ENCODE measurements at regions not wholly inside any gene's neighbourhood (a gene's known extent, or its start where the extent isn't known, plus 50 kb on each side); places are given as distances from the start of the nearest gene placed in this dataset.
"Not testable (repeated sequence)": the region's sequence is repeated elsewhere in the genome, so short reads cannot be mapped to it uniquely, and the experiment has no call there.

GRCh38 chr2:225837328-225837727 lies 437.8 kb downstream of the NYAP2 start:
- Histone ChIP-seq H3K4me3 (no peak overlapping the region), H3K4me1 (no peaks in the 10 kb centered on the region), H3K27me3 (ENCODE audit: low read depth) (no peaks in the 10 kb centered on the region), H3K36me3 (replicated peaks) (no peaks in the 10 kb centered on the region), H3K9me3 (no peaks in the 10 kb centered on the region)
- in situ Hi-C loops (cut with MboI; ENCODE audit: low sequenced_read_pairs) = no loop called here
- DNase-seq (ENCODE audit: low spot score in 2 of 2) = no peak

- no peaks in the 10 kb centered on the region for H3K4me1 ChIP-seq
- no peaks in the 10 kb centered on the region for H3K9me3 ChIP-seq
- no peaks in the 10 kb centered on the region for H3K27me3 ChIP-seq (ENCODE audit: low read depth)
- H3K36me3 ChIP-seq (replicated peaks) = no peaks in the 10 kb centered on the region
- in situ Hi-C loops (cut with MboI; ENCODE audit: low sequenced_read_pairs) = no loop called here
- no peak overlapping the region for H3K4me3 ChIP-seq
- DNase-seq (ENCODE audit: low spot score in 2 of 2) = no peak
These were observed 425.4 kb downstream of the NYAP2 start for GRCh38 chr2:225824748-225825449.

- in situ Hi-C loops (cut with MboI; ENCODE audit: low sequenced_read_pairs) = no loop called here
- Histone ChIP-seq H3K9me3 (no peaks in the 10 kb centered on the region), H3K4me3 (no peak overlapping the region), H3K4me1 (no peaks in the 10 kb centered on the region), H3K36me3 (replicated peaks) (no peaks in the 10 kb centered on the region), H3K27me3 (ENCODE audit: low read depth) (no peaks in the 10 kb centered on the region)
- DNase-seq (ENCODE audit: low spot score in 2 of 2) = no peak
These were observed 421.8 kb downstream of the NYAP2 start for GRCh38 chr2:225821351-225821750.

- H3K36me3 ChIP-seq (replicated peaks) = no peaks in the 10 kb centered on the region
- H3K9me3 ChIP-seq = no peaks in the 10 kb centered on the region
- H3K4me3 ChIP-seq = no peak overlapping the region
- H3K4me1 ChIP-seq = no peaks in the 10 kb centered on the region
- no peaks in the 10 kb centered on the region for H3K27me3 ChIP-seq (ENCODE audit: low read depth)
- DNase-seq (ENCODE audit: low spot score in 2 of 2) = peak in 1 of 2 experiments; percentile 6
- in situ Hi-C loops (cut with MboI; ENCODE audit: low sequenced_read_pairs) = no loop called here
These were observed 421.3 kb downstream of the NYAP2 start for GRCh38 chr2:225820826-225821225.

- H3K9me3 ChIP-seq = no peaks in the 10 kb centered on the region
- H3K27me3 ChIP-seq (ENCODE audit: low read depth) = no peaks in the 10 kb centered on the region
- DNase-seq (ENCODE audit: low spot score in 2 of 2) = no peak
- H3K4me1 ChIP-seq = no peaks in the 10 kb centered on the region
- no peak overlapping the region for H3K4me3 ChIP-seq
- no peaks in the 10 kb centered on the region; the same call in 1 of the 2 replicates for H3K36me3 ChIP-seq (replicated peaks)
- in situ Hi-C loops (cut with MboI; ENCODE audit: low sequenced_read_pairs) = no loop called here
These were observed 415.0 kb downstream of the NYAP2 start for GRCh38 chr2:225814554-225814953.

GRCh38 chr2:225806105-225806504 lies 406.6 kb downstream of the NYAP2 start:
- H3K9me3 ChIP-seq = no peaks in the 10 kb centered on the region
- H3K4me1 ChIP-seq = no peaks in the 10 kb centered on the region
- in situ Hi-C loops (cut with MboI; ENCODE audit: low sequenced_read_pairs) = no loop called here
- no peaks in the 10 kb centered on the region; the same call in 1 of the 2 replicates for H3K27me3 ChIP-seq (ENCODE audit: low read depth)
- no peak for DNase-seq (ENCODE audit: low spot score in 2 of 2)
- H3K36me3 ChIP-seq (replicated peaks) = no peaks in the 10 kb centered on the region
- no peak overlapping the region for H3K4me3 ChIP-seq

GRCh38 chr2:225802076-225802475 lies 402.6 kb downstream of the NYAP2 start:
- H3K4me1 ChIP-seq; in situ Hi-C loops (cut with MboI; ENCODE audit: low sequenced_read_pairs); DNase-seq (ENCODE audit: low spot score in 2 of 2); H3K9me3 ChIP-seq; H3K4me3 ChIP-seq; H3K27me3 ChIP-seq (ENCODE audit: low read depth); H3K36me3 ChIP-seq (replicated peaks): not testable (repeated sequence)

- no peaks in the 10 kb centered on the region for H3K36me3 ChIP-seq (replicated peaks)
- no peak overlapping the region for H3K4me3 ChIP-seq
- H3K27me3 ChIP-seq (ENCODE audit: low read depth) = no peaks in the 10 kb centered on the region
- DNase-seq (ENCODE audit: low spot score in 2 of 2) = no peak
- in situ Hi-C loops (cut with MboI; ENCODE audit: low sequenced_read_pairs) = no loop called here
- H3K9me3 ChIP-seq = no peaks in the 10 kb centered on the region
- no peaks in the 10 kb centered on the region for H3K4me1 ChIP-seq
These were observed 397.9 kb downstream of the NYAP2 start for GRCh38 chr2:225797394-225797793.

- no peaks in the 10 kb centered on the region for H3K27me3 ChIP-seq (ENCODE audit: low read depth)
These were observed 395.3 kb downstream of the NYAP2 start for GRCh38 chr2:225794652-225795400.

GRCh38 chr2:225793736-225794550 lies 394.4 kb downstream of the NYAP2 start:
- H3K27me3 ChIP-seq (ENCODE audit: low read depth) = no peaks in the 10 kb centered on the region
- H3K4me3 ChIP-seq = no peak overlapping the region
- no peak for DNase-seq (ENCODE audit: low spot score in 2 of 2)
- in situ Hi-C loops (cut with MboI; ENCODE audit: low sequenced_read_pairs) = no loop called here
- no peaks in the 10 kb centered on the region for H3K36me3 ChIP-seq (replicated peaks)
- H3K4me1 ChIP-seq = no peaks in the 10 kb centered on the region
- no peaks in the 10 kb centered on the region for H3K9me3 ChIP-seq

More at GRCh38 chr2:225794652-225795400, 395.3 kb downstream of the NYAP2 start:
- in situ Hi-C loops (cut with MboI; ENCODE audit: low sequenced_read_pairs) = no loop called here
- H3K4me1 ChIP-seq = no peaks in the 10 kb centered on the region
- H3K9me3 ChIP-seq = no peaks in the 10 kb centered on the region
- DNase-seq (ENCODE audit: low spot score in 2 of 2) = no peak
- no peaks in the 10 kb centered on the region for H3K36me3 ChIP-seq (replicated peaks)
- H3K4me3 ChIP-seq = no peak overlapping the region

GRCh38 chr2:225788571-225789094 lies 389.1 kb downstream of the NYAP2 start:
- Histone ChIP-seq H3K9me3 (no peaks in the 10 kb centered on the region), H3K4me3 (no peak overlapping the region), H3K36me3 (replicated peaks) (no peaks in the 10 kb centered on the region), H3K27me3 (ENCODE audit: low read depth) (no peaks in the 10 kb centered on the region), H3K4me1 (no peaks in the 10 kb centered on the region)
- DNase-seq (ENCODE audit: low spot score in 2 of 2) = no peak
- in situ Hi-C loops (cut with MboI; ENCODE audit: low sequenced_read_pairs) = no loop called here

GRCh38 chr2:225787497-225787896 lies 388.0 kb downstream of the NYAP2 start:
- Histone ChIP-seq H3K36me3 (replicated peaks) (no peaks in the 10 kb centered on the region), H3K27me3 (ENCODE audit: low read depth) (no peaks in the 10 kb centered on the region), H3K4me1 (no peaks in the 10 kb centered on the region), H3K4me3 (no peak overlapping the region), H3K9me3 (no peaks in the 10 kb centered on the region)
- DNase-seq (ENCODE audit: low spot score in 2 of 2) = no peak
- in situ Hi-C loops (cut with MboI; ENCODE audit: low sequenced_read_pairs) = no loop called here

- Histone ChIP-seq H3K4me1 (no peaks in the 10 kb centered on the region), H3K4me3 (no peak overlapping the region), H3K9me3 (no peaks in the 10 kb centered on the region), H3K36me3 (replicated peaks) (no peaks in the 10 kb centered on the region), H3K27me3 (ENCODE audit: low read depth) (no peaks in the 10 kb centered on the region)
- DNase-seq (ENCODE audit: low spot score in 2 of 2) = no peak
- in situ Hi-C loops (cut with MboI; ENCODE audit: low sequenced_read_pairs) = no loop called here
These were observed 382.5 kb downstream of the NYAP2 start for GRCh38 chr2:225781991-225782390.

GRCh38 chr2:225781145-225781544 lies 381.6 kb downstream of the NYAP2 start:
- DNase-seq (ENCODE audit: low spot score in 2 of 2) = no peak
- Histone ChIP-seq H3K9me3 (no peaks in the 10 kb centered on the region), H3K4me3 (no peak overlapping the region), H3K4me1 (no peaks in the 10 kb centered on the region), H3K27me3 (ENCODE audit: low read depth) (no peaks in the 10 kb centered on the region), H3K36me3 (replicated peaks) (no peaks in the 10 kb centered on the region)
- in situ Hi-C loops (cut with MboI; ENCODE audit: low sequenced_read_pairs) = no loop called here

Measured in HAP-1 (cell line).